Keratinocyte (primary cell): ENCODE measurements at regions not wholly inside any gene's neighbourhood (a gene's known extent, or its start where the extent isn't known, plus 50 kb on each side); places are given as distances from the start of the nearest gene placed in this dataset.

Source experiments
- CTCF ChIP-seq, 3 experiments: IDR thresholded peaks in 1 of 3; conservative IDR thresholded peaks in 1 of 3; optimal IDR thresholded peaks in 1 of 3; 2 replicates in 2 of 3; 3 replicates in 1 of 3; pipeline versions ENCODE3 to v1.5.1; 2011; ENCODE audit warnings: low read length in 3 of 3, mild to moderate bottlenecking in 3 of 3, moderate library complexity in 2 of 3, control low read depth in 1 of 3, inconsistent platforms in 1 of 3; ENCODE audit not compliant: insufficient read depth in 2 of 3; ENCODE audit errors: extremely low read depth in 1 of 3
- EZH2 ChIP-seq: IDR thresholded peaks from one replicate; pipeline ENCODE4 v1.6.1; 2012; ENCODE audit warnings: inconsistent platforms, mild to moderate bottlenecking, low read length, moderate library complexity

- TF ChIP-seq CTCF (optimal IDR thresholded peaks at IDR 0.05 in 1 of 3, IDR thresholded peaks at IDR 0.05 in 1 of 3, conservative IDR thresholded peaks at IDR 0.05 in 1 of 3; ENCODE audit: extremely low read depth in 1 of 3, insufficient read depth in 2 of 3, low read length in 3 of 3) (no peak), EZH2 (no peak)
Measured at GRCh38 chr6:56404599-56404998, 157.2 kb upstream of the COL21A1 start.
